ENCODE measurements at regions not wholly inside any gene's neighbourhood (a gene's known extent, or its start where the extent isn't known, plus 50 kb on each side); places are given as distances from the start of the nearest gene placed in this dataset.
A peak's percentile ranks its signal among the peaks of the same experiment; 100 is the strongest.

GRCh38 chr5:167736992-167737391 lies 554.5 kb upstream of the WWC1 start:
- TF ChIP-seq CTCF (conservative IDR thresholded peaks at IDR 0.05; ENCODE audit: control insufficient read depth, insufficient read depth, low read depth, low read length) = no peak
- DNase-seq (ENCODE audit: low read depth) = no peak
- no peak overlapping the region for H3K4me3 ChIP-seq (ENCODE audit: control insufficient read depth, low read depth, low read length)

GRCh38 chr5:167743695-167744464 lies 547.6 kb upstream of the WWC1 start:
- peak; percentile 90 for DNase-seq (ENCODE audit: low read depth)
- TF ChIP-seq CTCF (conservative IDR thresholded peaks at IDR 0.05; ENCODE audit: control insufficient read depth, insufficient read depth, low read depth, low read length) = no peak
- H3K4me3 ChIP-seq (ENCODE audit: control insufficient read depth, low read depth, low read length) = no peak overlapping the region

GRCh38 chr5:167745868-167746267 lies 545.6 kb upstream of the WWC1 start:
- no peak overlapping the region for H3K4me3 ChIP-seq (ENCODE audit: control insufficient read depth, low read depth, low read length)
- no peak for DNase-seq (ENCODE audit: low read depth)
- no peak for TF ChIP-seq CTCF (conservative IDR thresholded peaks at IDR 0.05; ENCODE audit: control insufficient read depth, insufficient read depth, low read depth, low read length)

DNA sequence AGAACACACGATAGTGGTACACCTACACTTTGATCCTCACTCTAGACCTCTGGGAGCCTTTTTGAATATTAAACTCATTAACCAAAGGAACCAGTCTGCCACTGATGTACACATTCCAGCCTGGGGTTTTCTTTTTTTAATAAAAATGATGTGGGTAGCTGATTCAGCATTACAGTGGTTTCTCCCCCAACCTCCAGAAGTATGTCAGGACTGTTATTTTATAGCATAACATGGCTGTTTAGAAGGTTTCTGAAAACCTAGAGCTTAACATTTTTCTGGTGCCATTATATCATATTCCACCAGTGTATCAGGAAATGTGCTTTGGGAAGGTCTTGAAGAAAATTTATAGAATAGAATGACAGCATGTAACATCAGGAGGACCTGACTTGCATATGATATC lies 540.9 kb upstream of the WWC1 start:
- no peak for TF ChIP-seq CTCF (conservative IDR thresholded peaks at IDR 0.05; ENCODE audit: control insufficient read depth, insufficient read depth, low read depth, low read length)
- no peak for DNase-seq (ENCODE audit: low read depth)
- H3K4me3 ChIP-seq (ENCODE audit: control insufficient read depth, low read depth, low read length) = no peak overlapping the region

- TF ChIP-seq CTCF (conservative IDR thresholded peaks at IDR 0.05; ENCODE audit: control insufficient read depth, insufficient read depth, low read depth, low read length) = no peak
- DNase-seq (ENCODE audit: low read depth) = no peak
Observed at GRCh38 chr5:167752936-167753335, 538.5 kb upstream of the WWC1 start.

GRCh38 chr5:167753725-167754490 lies 537.5 kb upstream of the WWC1 start:
- H3K4me3 ChIP-seq (ENCODE audit: control insufficient read depth, low read depth, low read length) = no peak overlapping the region
- DNase-seq (ENCODE audit: low read depth) = no peak
- no peak for TF ChIP-seq CTCF (conservative IDR thresholded peaks at IDR 0.05; ENCODE audit: control insufficient read depth, insufficient read depth, low read depth, low read length)

More at GRCh38 chr5:167752936-167753335, 538.5 kb upstream of the WWC1 start:
- H3K4me3 ChIP-seq (ENCODE audit: control insufficient read depth, low read depth, low read length) = no peak overlapping the region
